HG02852 (cell line): ENCODE measurements at regions not wholly inside any gene's neighbourhood (a gene's known extent, or its start where the extent isn't known, plus 50 kb on each side); places are given as distances from the start of the nearest gene placed in this dataset.

Experiments used
- ATAC-seq: cut with Tn5 transposase; IDR thresholded peaks from one replicate; pipeline ENCODE4 v1.9.1; 2021; ENCODE audit warnings: mild to moderate bottlenecking, moderate library complexity; ENCODE audit not compliant: unreplicated experiment

- no peak for ATAC-seq
Measured at GRCh38 chr6:66902457-66902856, 1195.4 kb upstream of the EYS start.

- ATAC-seq = no peak
Measured at GRCh38 chr6:66900133-66901083, 1193.4 kb upstream of the EYS start.

DNA sequence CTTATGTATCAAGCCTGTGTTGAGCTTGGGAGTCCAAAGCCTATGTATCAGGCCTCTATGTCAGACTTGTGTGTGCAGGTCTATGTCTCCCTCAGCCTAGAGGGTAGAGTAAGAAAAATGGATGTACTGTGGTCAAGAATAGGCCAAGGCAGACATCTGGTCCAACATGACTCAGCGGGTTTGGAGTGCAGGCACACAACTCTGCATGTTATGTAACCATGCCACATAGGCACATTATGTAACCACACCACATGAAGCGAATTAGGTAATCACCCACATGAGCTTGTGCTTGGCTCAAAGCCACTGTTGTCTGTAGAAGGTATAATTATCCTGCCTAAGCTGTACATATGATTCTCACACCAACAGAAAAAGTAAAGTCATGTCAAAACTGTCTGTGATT, 1190.5 kb upstream of the EYS start:
- ATAC-seq = no peak

GRCh38 chr6:66896415-66896814, 1189.4 kb upstream of the EYS start:
- ATAC-seq = no peak

- no peak for ATAC-seq
Measured at GRCh38 chr6:66883453-66883852, 1176.4 kb upstream of the EYS start.

DNA sequence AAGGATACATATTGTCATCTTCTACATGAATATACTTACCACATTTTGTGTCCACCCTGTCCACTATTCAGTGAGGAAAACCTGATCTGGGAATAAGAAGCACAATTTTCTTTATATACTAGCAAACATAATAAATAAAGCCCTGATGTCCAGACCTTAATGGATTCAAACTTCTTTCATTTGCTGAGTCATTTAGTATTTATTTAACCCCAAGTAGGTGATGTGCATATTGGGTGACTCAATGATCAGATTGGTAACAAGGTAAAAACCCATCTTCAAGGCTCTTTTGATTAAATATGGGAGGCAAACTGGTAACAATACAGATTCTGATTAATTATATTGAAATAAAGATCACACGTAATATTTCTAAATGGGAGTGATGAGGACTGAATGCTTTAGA, 1159.8 kb upstream of the EYS start:
- ATAC-seq = no peak

- ATAC-seq = no peak
Measured at GRCh38 chr6:66865771-66866170, 1158.7 kb upstream of the EYS start.

- ATAC-seq = no peak
Measured at GRCh38 chr6:66861007-66861541, 1154.0 kb upstream of the EYS start.

GRCh38 chr6:66860328-66860727, 1153.3 kb upstream of the EYS start:
- ATAC-seq = no peak

GRCh38 chr6:66858196-66858595, 1151.2 kb upstream of the EYS start:
- no peak for ATAC-seq

DNA sequence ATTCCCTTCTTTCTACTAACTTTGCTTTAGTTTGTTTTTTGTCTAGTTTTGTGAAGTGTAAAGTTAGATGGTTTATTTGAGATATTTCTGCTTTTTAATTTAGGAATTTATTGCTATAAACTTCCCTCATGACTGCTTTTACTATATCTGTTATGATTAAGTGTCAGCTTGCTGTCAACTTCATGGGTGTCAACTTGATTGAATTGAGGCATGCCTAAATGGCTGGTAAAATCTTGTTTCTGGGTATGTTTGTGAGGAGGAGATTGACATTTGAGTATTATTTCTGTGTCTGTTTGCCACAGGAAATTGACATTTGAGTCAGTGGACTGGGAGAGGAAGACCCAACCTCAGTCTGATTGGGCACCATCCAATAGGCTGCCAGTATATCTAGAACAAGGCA, 1147.0 kb upstream of the EYS start:
- no peak for ATAC-seq

GRCh38 chr6:66851930-66852329, 1144.9 kb upstream of the EYS start:
- ATAC-seq = no peak

DNA sequence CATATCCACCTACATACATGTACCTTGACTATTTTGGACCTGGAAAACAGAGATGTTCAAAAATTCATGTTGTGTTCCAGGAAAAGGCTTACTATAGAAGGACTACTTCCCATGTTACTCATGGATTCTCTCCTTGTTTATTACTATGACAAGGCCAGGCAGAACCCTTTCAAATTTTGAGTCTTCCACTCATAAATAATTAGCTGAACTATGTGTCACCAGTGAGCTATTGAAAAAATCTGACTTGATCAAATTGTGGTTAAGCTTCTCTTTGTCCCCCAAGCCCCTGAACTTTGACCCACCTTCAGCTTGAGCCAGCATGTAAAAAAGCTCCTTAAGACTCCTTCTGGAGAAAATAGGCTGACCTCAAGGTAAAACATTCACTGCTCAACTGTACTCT, 1142.8 kb upstream of the EYS start:
- no peak for ATAC-seq

GRCh38 chr6:66848244-66848953, 1141.4 kb upstream of the EYS start:
- ATAC-seq = no peak

DNA sequence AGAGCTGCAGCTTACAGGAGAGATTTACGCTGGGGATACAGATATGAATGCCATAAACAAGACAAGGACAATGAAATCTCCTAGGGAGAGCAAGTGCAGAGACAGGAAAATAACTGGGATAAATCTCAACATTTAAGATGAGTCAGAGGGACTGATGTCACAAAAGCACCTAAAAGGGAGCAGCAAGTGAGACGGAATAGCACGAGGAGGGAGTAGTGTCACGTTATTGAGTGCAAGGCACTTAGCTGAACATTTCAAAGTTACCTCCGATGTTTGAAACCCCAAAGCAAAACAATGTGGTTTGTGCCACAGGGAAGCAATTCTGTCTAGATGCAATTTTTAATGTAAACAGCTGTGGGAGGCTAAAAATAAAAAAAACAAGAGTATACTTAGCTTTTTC, 1131.7 kb upstream of the EYS start:
- ATAC-seq = no peak

DNA sequence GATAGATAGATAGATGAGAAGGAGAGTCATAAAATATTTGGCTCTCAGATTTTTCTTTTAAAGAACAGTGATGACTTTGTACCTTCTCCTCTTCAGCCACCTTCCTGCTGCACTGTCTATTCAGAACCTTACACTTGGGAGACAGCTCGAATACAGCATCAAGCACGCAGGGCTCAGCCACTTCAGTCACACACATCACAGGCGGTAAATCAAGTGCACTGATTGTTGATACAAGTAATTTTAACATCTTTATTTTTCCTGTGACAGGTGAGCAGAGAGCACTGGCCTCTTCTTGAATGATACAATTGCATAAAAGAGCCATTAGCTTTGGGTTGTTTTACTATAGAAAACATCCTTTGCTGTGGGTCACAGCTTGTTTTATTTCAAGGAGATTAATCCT, 1118.5 kb upstream of the EYS start:
- ATAC-seq = no peak

DNA sequence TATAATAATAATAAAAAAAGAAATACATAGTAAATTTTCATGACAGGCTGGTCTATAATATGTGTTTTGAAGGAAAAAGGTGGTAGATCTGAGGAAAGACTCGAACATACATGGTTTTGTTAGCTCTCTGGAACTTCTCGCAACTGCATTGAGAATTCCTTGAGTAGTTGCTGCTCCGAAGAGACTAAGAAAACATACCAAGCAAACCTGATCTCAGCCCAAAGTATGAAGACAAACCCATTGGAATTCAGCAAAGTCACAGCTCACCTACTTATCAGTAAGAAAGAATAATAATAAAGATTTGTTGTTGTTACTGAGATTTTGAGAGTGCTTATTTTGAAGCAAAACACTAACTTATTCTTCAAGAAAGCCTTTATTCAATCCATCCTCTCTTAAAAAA, 1107.1 kb upstream of the EYS start:
- ATAC-seq = no peak

DNA sequence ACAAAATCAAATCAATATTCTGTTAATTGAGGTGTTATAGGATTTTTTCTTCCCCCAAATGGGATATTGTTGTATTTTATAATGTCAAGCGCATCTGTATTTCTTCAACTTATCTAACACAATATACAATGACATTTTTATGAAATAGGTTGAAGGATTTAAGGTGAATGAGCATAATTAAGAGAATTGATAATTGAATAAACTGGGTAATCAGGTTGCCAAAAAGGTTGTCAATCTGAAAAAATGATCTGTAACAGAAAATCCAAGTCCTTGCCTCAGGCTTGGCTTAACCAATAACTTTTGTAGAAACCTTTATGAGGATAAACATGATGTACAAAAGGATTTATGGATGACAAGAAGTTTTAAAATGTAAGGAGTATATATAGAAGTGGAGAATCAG, 1101.7 kb upstream of the EYS start:
- no peak for ATAC-seq

DNA sequence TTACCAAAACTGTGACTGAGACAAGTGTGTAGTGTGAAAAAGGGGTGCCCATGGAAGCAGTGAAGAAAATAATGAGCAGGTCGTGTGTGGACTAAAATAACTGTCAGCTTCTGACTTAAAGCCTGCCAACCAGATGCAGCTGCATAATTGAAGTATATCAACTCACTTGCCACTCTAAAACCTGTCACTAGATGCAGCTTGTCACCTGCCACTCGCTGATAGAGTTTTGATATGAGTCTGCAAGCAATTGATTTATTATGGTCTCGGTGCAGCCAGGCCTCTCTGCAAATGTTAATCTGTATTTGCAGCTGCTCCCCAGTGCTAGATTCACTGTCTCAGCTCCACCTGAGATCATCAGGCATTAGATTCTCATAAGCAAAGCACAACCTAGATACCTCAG, 1090.0 kb upstream of the EYS start:
- no peak for ATAC-seq

GRCh38 chr6:66788579-66788978, 1081.6 kb upstream of the EYS start:
- ATAC-seq = no peak

DNA sequence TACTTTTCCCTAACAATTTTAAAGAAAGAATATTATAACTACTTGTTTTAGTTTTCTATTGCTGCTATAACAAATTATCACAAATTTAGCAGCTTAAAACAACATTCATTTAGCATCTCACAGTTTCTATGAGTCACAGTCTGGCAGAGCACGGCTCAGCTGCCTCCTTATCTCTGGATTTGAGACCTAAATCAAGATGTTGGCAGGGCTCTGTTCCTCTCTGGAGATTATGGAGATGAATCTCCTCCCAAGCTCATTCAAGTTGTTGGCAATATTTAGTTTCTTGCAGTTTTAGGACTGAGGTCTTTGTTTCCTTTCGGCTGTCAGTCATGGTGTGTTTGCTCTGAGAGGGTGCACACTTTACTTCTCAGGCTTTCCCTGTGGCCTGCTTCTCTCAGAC, 1065.8 kb upstream of the EYS start:
- ATAC-seq = no peak

- no peak for ATAC-seq
Measured at GRCh38 chr6:66771626-66772025, 1064.6 kb upstream of the EYS start.
